Muscle of back (tissue), 3 donors: ENCODE measurements at regions not wholly inside any gene's neighbourhood (a gene's known extent, or its start where the extent isn't known, plus 50 kb on each side); places are given as distances from the start of the nearest gene placed in this dataset.
"Not testable (repeated sequence)": the region's sequence is repeated elsewhere in the genome, so short reads cannot be mapped to it uniquely, and the experiment has no call there.

Experiments
- DNase-seq, 3 donors: peaks; one replicate each; pipeline versions ENCODE4 v3.0.0 to v3.0.0-alpha.2; 2013

GRCh38 chr16:80254970-80255369 is 285.8 kb upstream of the DYNLRB2 start:
- no peak for DNase-seq

- DNase-seq = no peak
Measured at GRCh38 chr16:80253741-80254140, 287.1 kb upstream of the DYNLRB2 start.

- no peak for DNase-seq
Measured at GRCh38 chr16:80250381-80250780, 290.4 kb upstream of the DYNLRB2 start.

- not testable (repeated sequence) for DNase-seq
Measured at GRCh38 chr16:80243303-80243702, 297.5 kb upstream of the DYNLRB2 start.

GRCh38 chr16:80242279-80242678 is 298.5 kb upstream of the DYNLRB2 start:
- DNase-seq = not testable (repeated sequence)

- DNase-seq = peak in 2 of 3 donors; percentile 6 to 26
Measured at GRCh38 chr16:80233097-80233835, 307.5 kb upstream of the DYNLRB2 start.

- DNase-seq = peak in 1 of 3 donors; percentile 74
Measured at GRCh38 chr16:80231888-80232287, 308.9 kb upstream of the DYNLRB2 start.

GRCh38 chr16:80231121-80231520 is 309.7 kb upstream of the DYNLRB2 start:
- no peak for DNase-seq

GRCh38 chr16:80230328-80231120 is 310.3 kb upstream of the DYNLRB2 start:
- DNase-seq = no peak

GRCh38 chr16:80226499-80226898 is 314.3 kb upstream of the DYNLRB2 start:
- no peak for DNase-seq

GRCh38 chr16:80210787-80211186 is 330.0 kb upstream of the DYNLRB2 start:
- peak in 1 of 3 donors; percentile 11 for DNase-seq

- DNase-seq = no peak
Measured at GRCh38 chr16:80208743-80209142, 332.1 kb upstream of the DYNLRB2 start.

- no peak for DNase-seq
Measured at GRCh38 chr16:80208015-80208414, 332.8 kb upstream of the DYNLRB2 start.

GRCh38 chr16:80203821-80204220 is 337.0 kb upstream of the DYNLRB2 start:
- no peak for DNase-seq

GRCh38 chr16:80202831-80203413 is 337.9 kb upstream of the DYNLRB2 start:
- no peak for DNase-seq

GRCh38 chr16:80200079-80200478 is 340.7 kb upstream of the DYNLRB2 start:
- no peak for DNase-seq

GRCh38 chr16:80199614-80200013 is 341.2 kb upstream of the DYNLRB2 start:
- no peak for DNase-seq

GRCh38 chr16:80198311-80199299 is 342.2 kb upstream of the DYNLRB2 start:
- peak in 1 of 3 donors; percentile 27 for DNase-seq

- DNase-seq = peak; percentile 39 to 90 (median 64)
Measured at GRCh38 chr16:80197741-80198201, 343.0 kb upstream of the DYNLRB2 start.

GRCh38 chr16:80191928-80192327 is 348.9 kb upstream of the DYNLRB2 start:
- no peak for DNase-seq

- no peak for DNase-seq
Measured at GRCh38 chr16:80189476-80190175, 351.2 kb upstream of the DYNLRB2 start.
